ENCODE measurements at regions not wholly inside any gene's neighbourhood (a gene's known extent, or its start where the extent isn't known, plus 50 kb on each side); places are given as distances from the start of the nearest gene placed in this dataset.

- TF ChIP-seq CTCF (IDR thresholded peaks at IDR 0.05) (no peak), POLR2A (IDR thresholded peaks at IDR 0.05) (no peak)
Observed at GRCh38 chr16:5556158-5556810, 458.7 kb upstream of the EEF2KMT start.
